ENCODE measurements at regions not wholly inside any gene's neighbourhood (a gene's known extent, or its start where the extent isn't known, plus 50 kb on each side); places are given as distances from the start of the nearest gene placed in this dataset.
"Not testable (repeated sequence)": the region's sequence is repeated elsewhere in the genome, so short reads cannot be mapped to it uniquely, and the experiment has no call there.

GRCh38 chr17:64771980-64772844 is 110.1 kb upstream of the SMURF2 start:
- no peak for DNase-seq
- H3K27me3 Mint-ChIP-seq (ENCODE audit: low read depth): no peaks in the 10 kb centered on the region

GRCh38 chr17:64769712-64770111 is 107.6 kb upstream of the SMURF2 start:
- no peak overlapping the region for H3K4me3 Mint-ChIP-seq
- no peaks in the 10 kb centered on the region for H3K27me3 Mint-ChIP-seq (ENCODE audit: low read depth)
- ATAC-seq (no peak), DNase-seq (no peak)
- peaks cover 9% of the 10 kb centered on the region for H3K36me3 Mint-ChIP-seq (ENCODE audit: insufficient read depth)
- no peaks in the 10 kb centered on the region for H3K4me1 Mint-ChIP-seq (ENCODE audit: low read depth)
- H3K9me3 Mint-ChIP-seq: no peaks in the 10 kb centered on the region

More at GRCh38 chr17:64771980-64772844, 110.1 kb upstream of the SMURF2 start:
- Mint-ChIP-seq H3K9me3 (no peaks in the 10 kb centered on the region), H3K4me1 (ENCODE audit: low read depth) (peaks cover 7% of the 10 kb centered on the region), H3K4me3 (no peak overlapping the region), H3K36me3 (ENCODE audit: insufficient read depth) (peaks cover 7% of the 10 kb centered on the region)
- no peak for ATAC-seq

- no peaks in the 10 kb centered on the region for H3K4me1 Mint-ChIP-seq (ENCODE audit: low read depth)
- H3K4me3 Mint-ChIP-seq: no peak overlapping the region
- H3K9me3 Mint-ChIP-seq: no peaks in the 10 kb centered on the region
- no peak for DNase-seq
- H3K27me3 Mint-ChIP-seq (ENCODE audit: low read depth): no peaks in the 10 kb centered on the region
- H3K36me3 Mint-ChIP-seq (ENCODE audit: insufficient read depth): peaks cover 9% of the 10 kb centered on the region
- ATAC-seq: no peak
Observed at GRCh38 chr17:64767269-64767997, 105.3 kb upstream of the SMURF2 start.

DNA sequence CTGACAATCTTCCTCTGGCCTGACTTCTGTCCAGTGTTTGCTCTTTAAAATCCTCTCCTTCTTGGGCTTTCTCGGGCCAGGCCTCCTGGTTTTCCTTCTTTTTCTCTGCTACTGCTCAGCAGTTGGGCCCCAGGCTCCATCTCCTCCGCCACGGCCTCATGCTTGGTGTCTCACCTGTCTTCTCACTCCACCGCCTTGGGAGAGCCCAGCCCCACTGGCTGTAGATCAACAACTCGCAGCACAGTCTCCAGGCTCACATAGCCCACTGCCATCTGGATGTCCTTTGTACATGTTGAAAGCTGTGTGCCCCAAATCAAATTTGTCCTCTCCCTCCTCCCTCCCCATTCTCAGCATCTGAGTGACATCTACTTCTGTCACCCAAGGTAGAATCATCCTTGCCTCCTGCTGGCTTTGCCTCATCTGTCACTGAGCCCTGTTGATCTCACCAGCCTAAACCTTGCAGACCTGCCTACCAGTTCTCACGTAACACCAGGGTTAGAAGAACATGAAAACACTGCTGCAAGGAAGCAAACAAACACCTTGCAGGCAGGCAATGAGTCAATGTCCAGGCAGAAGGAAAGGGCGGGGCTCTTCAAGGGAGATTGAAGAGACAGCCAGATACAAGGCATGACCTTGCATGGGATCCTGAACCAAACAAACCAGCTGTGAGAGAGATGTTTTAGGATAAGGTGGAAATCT is 103.2 kb upstream of the SMURF2 start:
- Mint-ChIP-seq H3K36me3 (ENCODE audit: insufficient read depth) (peaks cover 7% of the 10 kb centered on the region), H3K4me3 (no peak overlapping the region), H3K27me3 (ENCODE audit: low read depth) (no peaks in the 10 kb centered on the region), H3K4me1 (ENCODE audit: low read depth) (no peaks in the 10 kb centered on the region), H3K9me3 (no peaks in the 10 kb centered on the region)
- DNase-seq (no peak), ATAC-seq (no peak)

- H3K9me3 Mint-ChIP-seq: no peaks in the 10 kb centered on the region
- H3K4me1 Mint-ChIP-seq (ENCODE audit: low read depth): no peaks in the 10 kb centered on the region
- H3K36me3 Mint-ChIP-seq (ENCODE audit: insufficient read depth): peaks cover 25% of the 10 kb centered on the region
- ATAC-seq (no peak), DNase-seq (no peak)
- H3K27me3 Mint-ChIP-seq (ENCODE audit: low read depth): no peaks in the 10 kb centered on the region
- no peak overlapping the region for H3K4me3 Mint-ChIP-seq
Observed at GRCh38 chr17:64750891-64751677, 89.0 kb upstream of the SMURF2 start.

- DNase-seq (no peak), ATAC-seq (no peak)
- Mint-ChIP-seq H3K4me1 (ENCODE audit: low read depth) (no peaks in the 10 kb centered on the region), H3K9me3 (no peaks in the 10 kb centered on the region), H3K27me3 (ENCODE audit: low read depth) (no peaks in the 10 kb centered on the region), H3K4me3 (no peak overlapping the region), H3K36me3 (ENCODE audit: insufficient read depth) (peaks cover 22% of the 10 kb centered on the region)
Observed at GRCh38 chr17:64750478-64750877, 88.4 kb upstream of the SMURF2 start.

GRCh38 chr17:64749306-64749705 is 87.2 kb upstream of the SMURF2 start:
- ATAC-seq (no peak), DNase-seq (no peak)
- no peaks in the 10 kb centered on the region for H3K4me1 Mint-ChIP-seq (ENCODE audit: low read depth)
- no peak overlapping the region for H3K4me3 Mint-ChIP-seq
- peaks cover 20% of the 10 kb centered on the region for H3K36me3 Mint-ChIP-seq (ENCODE audit: insufficient read depth)
- H3K9me3 Mint-ChIP-seq: no peaks in the 10 kb centered on the region
- H3K27me3 Mint-ChIP-seq (ENCODE audit: low read depth): no peaks in the 10 kb centered on the region

- Mint-ChIP-seq H3K9me3 (no peaks in the 10 kb centered on the region), H3K36me3 (ENCODE audit: insufficient read depth) (peaks cover 13% of the 10 kb centered on the region), H3K4me1 (ENCODE audit: low read depth) (no peaks in the 10 kb centered on the region), H3K27me3 (ENCODE audit: low read depth) (no peaks in the 10 kb centered on the region), H3K4me3 (no peak overlapping the region)
- ATAC-seq: no peak
- DNase-seq: no peak
Observed at GRCh38 chr17:64747938-64748540, 85.9 kb upstream of the SMURF2 start.

DNA sequence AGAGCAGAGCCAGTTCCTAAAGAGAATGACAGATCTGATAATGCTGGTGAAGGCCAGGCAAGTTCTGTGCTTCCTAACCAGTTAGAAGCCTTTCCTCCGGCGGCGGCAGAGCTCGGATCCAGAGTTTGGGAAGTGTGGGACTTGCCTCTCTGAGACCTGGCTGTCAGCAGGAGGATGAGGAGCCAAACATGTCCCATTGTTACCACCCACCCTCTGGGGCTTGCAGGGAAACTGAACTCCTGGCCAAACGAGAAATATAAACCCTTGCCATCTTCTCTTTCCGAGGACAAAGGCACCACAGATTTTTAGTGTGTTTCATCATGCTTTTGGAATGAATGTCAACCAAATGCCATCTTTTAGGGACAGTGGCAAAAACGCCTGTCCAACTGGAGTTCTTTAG is 80.2 kb upstream of the SMURF2 start:
- Mint-ChIP-seq H3K9me3 (no peaks in the 10 kb centered on the region), H3K36me3 (ENCODE audit: insufficient read depth) (no peaks in the 10 kb centered on the region), H3K27me3 (ENCODE audit: low read depth) (no peaks in the 10 kb centered on the region), H3K4me3 (no peak overlapping the region), H3K4me1 (ENCODE audit: low read depth) (peaks cover 1% of the 10 kb centered on the region)
- DNase-seq: no peak
- no peak for ATAC-seq

DNA sequence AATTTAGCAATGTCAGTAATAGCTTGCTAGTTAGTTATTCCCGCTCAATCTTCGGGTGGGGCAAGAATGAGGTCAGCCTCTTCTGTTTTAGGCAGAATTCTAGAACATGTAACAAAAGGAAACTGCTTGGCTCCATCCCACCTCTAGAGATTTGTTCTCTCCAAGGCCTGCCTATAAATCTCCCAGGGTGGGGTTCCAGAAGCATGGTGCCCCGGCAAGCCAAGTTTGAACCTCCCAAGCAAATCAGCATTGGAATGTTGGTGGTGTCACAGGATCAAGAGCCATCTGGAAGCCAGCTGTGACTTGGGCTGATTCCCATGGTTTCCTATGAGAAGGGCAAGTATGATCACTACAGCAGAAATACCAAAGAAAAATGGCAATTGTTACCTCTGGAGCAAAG is 79.8 kb upstream of the SMURF2 start:
- not testable (repeated sequence) for H3K4me3 Mint-ChIP-seq; H3K36me3 Mint-ChIP-seq (ENCODE audit: insufficient read depth); DNase-seq; H3K27me3 Mint-ChIP-seq (ENCODE audit: low read depth); H3K4me1 Mint-ChIP-seq (ENCODE audit: low read depth); H3K9me3 Mint-ChIP-seq; ATAC-seq

DNA sequence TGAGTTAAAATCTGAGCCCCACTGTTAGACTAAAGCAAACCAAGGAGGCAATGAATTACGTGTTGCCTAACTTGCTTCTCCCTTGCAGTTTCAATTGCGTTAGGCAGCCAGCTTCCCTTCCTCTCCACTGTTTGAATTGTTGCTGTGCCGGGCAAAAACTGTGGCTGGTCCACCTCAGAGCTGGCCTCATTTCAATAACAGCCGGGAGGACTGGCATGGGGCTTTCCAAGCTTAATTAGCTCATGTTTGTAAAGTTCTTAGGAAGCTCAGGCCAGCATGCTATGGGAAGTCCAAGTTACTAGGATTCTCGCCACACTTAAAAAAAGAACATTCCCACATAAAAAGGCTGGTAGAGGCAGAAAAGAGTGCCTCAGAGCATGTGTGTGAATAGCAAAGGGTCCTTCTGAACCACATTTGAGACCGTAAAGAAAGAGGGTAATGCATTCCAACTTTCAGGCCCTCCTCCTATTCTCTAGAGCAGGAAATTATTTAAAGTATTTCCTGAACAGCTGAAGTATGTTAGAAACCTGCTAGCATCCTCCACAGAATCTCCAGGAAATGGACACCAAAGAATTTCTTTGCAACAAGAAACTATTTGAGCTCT is 79.0 kb upstream of the SMURF2 start:
- DNase-seq (no peak), ATAC-seq (no peak)
- Mint-ChIP-seq H3K4me3 (no peak overlapping the region), H3K36me3 (ENCODE audit: insufficient read depth) (no peaks in the 10 kb centered on the region), H3K4me1 (ENCODE audit: low read depth) (peaks cover 6% of the 10 kb centered on the region), H3K9me3 (no peaks in the 10 kb centered on the region), H3K27me3 (ENCODE audit: low read depth) (no peaks in the 10 kb centered on the region)

DNA sequence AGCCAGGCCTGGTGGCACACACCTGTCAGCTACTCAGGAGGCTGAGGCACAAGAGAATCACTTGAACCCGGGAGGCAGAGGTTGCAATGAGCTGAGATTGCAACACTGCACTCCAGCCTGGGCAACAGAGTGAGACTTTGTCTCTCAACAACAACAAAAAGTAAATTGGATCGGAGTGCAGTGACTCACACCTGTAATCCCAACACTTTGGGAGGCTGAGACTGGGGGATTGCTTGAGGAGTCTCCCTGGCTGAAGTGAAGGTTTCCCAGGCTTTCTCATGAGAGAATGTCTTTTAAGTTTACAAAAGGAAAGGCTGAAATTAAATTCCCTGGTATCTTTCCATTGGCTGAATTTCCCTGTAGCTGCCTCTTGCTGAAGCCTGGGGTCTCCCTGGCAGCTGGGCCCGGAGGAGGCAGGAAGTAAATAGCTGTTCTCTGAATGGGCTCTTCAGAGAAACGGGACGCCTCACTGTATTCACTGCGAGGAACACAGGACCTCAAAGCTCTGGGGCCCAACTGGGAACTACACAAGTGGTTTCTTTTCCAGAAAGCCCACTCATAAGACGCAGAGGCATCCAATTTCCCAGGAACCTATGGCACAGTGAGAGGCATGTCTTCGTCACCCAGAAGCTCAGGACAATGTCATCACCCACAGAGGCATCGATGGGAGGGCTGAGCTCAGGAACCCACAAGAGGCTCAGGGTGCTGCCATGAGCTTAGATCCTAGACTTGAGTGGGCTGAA is 77.4 kb upstream of the SMURF2 start:
- Mint-ChIP-seq H3K9me3 (no peaks in the 10 kb centered on the region), H3K36me3 (ENCODE audit: insufficient read depth) (no peaks in the 10 kb centered on the region), H3K4me1 (ENCODE audit: low read depth) (peaks cover 6% of the 10 kb centered on the region), H3K4me3 (no peak overlapping the region), H3K27me3 (ENCODE audit: low read depth) (no peaks in the 10 kb centered on the region)
- DNase-seq: no peak
- no peak for ATAC-seq

Measured in activated T-cell treated with anti-CD3 and anti-CD28 coated beads, Interleukin-2, amount 50 U/mL, for 4 hours (primary cell).